NOMO-1 (cell line): ENCODE measurements at regions not wholly inside any gene's neighbourhood (a gene's known extent, or its start where the extent isn't known, plus 50 kb on each side); places are given as distances from the start of the nearest gene placed in this dataset.
A peak's percentile ranks its signal among the peaks of the same experiment; 100 is the strongest.
"Not testable (repeated sequence)": the region's sequence is repeated elsewhere in the genome, so short reads cannot be mapped to it uniquely, and the experiment has no call there.

ENCODE experiments used
- DNase-seq, 2 experiments: peaks; one replicate each; lab custom pipeline; 2025; ENCODE audit not compliant: unreplicated experiment in 2 of 2; lab: John Stamatoyannopoulos, UW

DNA sequence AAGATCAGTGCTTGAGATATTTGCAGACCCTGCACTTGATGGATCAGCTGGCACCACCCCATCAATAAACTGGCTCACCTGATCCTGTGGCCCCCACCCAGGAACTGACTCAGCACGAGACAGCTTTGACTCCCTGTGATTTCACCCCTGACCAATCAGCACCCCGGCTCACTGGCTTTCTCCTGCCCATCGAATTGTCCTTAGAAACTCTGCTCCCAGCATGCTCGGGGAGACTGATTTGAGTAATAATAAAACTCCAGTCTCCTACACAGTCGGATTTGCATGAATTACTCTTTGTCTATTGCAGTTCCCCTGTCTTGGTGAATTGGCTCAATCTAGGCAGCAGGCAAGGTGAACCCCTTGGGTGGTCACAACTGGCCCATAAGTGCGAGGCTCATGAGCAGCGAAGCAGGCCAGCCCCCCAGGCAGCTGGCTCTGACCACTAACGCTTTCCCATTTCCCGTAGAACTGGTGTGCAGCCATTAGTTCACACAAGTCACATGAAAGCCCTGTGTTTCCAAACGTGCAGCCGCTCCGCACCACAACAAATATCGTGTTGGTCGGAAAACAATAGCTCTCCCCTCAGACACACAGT, 79.6 kb downstream of the RSPH3 start:
- no peak for DNase-seq

DNA sequence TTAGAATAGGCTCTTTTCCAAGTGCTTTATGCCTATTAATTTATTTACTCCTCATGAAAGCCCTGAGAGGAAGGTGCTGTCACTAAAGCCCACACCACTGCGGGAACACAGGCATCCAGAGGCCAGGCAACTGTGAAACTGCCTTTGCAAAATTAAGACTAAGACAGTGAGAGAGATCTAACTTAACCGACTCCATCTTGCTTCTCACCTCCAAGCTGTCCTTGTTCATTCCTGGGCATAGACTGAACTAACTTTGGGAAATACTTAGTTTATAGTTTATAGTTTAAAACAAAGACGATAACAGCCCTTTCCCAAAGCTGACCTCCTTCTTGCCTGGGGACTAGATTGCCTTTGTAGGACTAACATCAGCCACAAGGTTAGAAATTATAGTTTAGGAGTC, 80.1 kb downstream of the RSPH3 start:
- DNase-seq: no peak

DNA sequence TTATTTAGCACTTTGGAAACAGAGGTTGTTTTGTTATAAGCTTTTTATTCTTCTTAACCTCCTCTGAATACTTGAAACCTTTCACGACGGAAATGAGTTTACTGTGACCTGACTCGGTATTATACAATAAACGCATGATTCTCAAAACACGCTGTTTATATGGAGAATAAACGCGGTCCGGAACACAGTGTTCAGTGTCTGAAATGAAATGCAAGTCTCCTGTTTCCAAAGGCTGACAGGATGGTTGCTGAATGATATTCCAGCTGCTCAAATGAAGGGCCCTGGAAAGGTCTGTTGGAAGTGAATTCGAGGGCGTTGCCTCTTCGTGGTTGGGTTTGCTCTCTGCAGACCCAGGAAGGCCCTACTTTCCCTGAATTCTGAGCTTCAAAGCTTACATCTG, 83.4 kb downstream of the RSPH3 start:
- no peak for DNase-seq

DNA sequence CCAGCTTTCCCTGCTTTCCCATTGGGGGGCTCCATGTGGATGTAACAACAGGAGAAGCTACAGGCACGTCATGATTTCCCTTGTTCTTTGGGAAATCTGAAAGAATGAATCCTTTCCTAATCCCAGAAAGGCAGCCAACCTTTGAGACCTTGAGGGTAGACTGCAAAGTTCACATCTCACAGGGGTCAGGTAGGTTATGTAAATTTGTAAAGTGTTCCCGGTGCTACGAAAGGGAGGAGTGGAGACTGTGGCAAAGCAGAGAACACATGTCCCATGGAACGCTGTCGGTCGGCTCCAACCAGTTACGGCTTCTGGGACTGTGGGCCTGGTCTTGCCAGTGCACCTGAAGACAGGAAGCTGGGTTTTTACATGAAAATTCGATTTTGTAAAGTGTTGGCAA, 85.1 kb downstream of the RSPH3 start:
- no peak for DNase-seq

DNA sequence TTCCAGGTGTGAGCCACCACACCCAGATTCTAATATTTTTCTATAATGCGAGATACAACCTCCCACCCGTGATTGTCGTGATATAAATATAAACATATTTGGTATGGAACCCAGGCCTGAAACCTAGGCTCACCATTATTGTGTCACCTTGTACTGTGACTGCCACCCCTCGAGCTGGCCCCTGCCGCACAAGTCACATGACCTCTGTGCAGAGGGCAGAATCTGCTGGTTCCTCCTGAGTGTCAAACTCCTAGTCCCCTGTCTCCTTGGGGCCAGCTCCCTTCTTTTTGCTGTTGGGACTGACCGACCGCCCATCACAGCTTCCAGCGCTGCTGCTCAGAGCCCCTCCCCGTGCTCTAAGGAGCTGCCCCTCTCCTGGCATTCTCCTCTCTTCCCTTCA, 86.4 kb downstream of the RSPH3 start:
- peak in 1 of 2 experiments; percentile 23 for DNase-seq

DNA sequence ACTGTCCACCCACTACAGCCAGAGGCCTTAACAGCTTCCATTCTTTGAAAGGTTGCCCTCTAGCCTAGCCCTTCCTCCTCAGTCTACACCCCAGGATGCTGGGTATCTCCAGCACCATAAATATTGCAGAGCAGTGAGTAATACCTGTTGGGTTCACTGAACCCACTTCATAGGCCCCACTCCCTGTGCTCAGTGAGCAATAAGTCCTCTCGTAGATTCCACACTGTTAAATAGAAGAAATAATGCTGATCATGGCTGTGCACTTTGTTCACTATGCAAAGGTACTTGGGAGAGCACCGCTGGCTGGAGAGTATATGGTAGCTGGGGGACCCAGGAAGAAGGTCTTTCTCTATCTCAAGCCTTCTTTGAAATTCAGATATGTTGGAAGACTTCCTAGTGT, 87.3 kb downstream of the RSPH3 start:
- DNase-seq: no peak

DNA sequence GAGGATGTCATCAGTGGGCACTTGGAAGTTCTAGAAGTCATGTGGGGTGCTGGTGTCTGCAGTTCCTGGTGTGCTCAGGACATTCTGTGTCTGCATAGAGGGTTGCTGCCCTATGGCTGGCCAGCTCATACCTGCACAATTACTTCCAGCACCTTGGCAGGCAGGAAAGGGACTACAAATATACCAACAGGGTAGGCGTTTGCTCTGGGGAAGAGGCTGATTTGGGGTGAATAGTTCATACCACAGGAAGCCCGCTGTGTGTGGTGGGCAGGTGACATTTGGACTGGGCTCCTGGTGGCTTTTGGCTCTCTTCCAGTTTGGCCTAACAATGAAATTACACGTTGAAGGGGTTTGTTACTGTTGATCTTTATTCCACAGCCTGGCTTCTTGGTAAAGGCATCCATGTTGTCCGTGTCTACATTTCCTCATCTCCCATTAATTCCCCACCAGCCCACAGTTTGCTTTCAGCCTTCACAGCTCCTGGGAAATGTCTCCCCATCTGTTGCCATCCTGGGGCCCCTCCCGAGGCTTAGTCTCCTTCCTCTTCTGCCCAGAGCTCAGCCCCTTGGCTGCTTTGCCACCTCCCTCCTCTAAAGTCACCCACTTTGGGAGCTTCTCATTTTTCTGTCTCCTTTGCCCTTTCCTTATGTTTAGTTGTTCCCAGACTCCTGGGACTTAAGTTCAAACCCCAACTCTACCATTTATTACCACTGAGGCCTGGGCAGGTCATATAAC, 88.1 kb downstream of the RSPH3 start:
- DNase-seq: peak; percentile 15 to 21

DNA sequence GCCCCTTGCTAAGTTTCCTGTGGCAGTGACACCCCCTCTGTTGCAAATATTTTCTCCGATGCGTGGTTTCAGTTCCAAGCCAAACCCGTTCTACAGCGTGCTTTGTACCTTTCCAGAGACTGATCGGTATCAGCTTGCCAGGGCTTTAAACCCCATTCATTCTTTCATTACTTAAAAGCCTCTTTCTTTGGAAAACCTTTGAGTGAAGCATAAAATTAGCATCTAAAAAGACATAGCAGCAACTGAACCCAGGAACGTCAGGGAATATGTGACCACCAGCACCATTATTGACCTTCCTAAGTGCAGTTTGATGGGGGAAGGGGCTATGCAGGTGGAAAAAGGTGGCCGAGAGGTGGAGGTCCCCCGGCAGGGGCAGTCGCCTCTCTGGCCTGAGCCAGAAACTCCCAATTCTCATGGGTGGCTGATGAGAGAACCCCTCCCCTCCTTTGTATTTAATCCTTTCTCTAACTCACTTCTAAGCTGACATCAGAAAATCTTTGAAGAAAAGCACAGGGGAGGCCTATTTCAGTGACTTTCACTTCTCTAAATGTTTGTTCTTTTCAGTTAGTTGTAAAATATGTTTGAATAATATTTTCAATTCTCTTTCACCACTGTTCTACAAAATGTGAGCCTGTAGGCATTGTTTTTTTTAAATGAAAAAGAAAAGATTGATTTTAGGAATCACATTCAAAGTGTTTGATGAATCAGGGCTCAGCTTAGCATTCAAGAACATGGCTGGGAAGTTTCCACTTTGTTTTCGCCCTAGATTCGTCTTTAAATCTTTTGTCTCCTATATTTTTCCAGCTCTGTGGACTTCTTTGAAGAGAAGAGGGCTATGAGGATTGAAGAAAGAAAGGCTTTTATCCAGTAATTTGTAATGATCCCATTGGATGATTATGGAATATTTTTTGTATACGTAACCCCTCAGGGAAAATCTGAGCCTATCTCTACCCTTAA, 89.2 kb downstream of the RSPH3 start:
- peak; percentile 58 to 89 for DNase-seq

DNA sequence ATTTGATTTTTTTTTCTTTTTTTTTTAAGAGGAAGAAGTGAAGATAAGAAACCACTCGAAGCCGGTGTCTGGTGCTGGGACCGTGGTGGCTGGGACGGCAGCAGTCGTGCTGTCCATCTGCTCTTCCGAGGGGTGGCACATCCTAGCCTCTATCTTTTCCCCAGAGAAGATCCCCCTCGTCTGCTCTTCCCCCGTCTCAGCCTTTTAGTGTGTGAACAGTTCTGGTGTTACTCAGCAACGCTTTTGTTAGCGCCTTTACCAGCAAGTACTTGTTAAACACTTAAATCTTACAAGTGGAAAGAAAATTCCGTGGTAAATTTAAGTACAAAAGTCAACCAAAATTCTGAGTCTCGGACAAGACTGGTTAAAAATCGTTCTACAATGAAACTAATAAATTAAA, 90.1 kb downstream of the RSPH3 start:
- DNase-seq: peak in 1 of 2 experiments; percentile 25

DNA sequence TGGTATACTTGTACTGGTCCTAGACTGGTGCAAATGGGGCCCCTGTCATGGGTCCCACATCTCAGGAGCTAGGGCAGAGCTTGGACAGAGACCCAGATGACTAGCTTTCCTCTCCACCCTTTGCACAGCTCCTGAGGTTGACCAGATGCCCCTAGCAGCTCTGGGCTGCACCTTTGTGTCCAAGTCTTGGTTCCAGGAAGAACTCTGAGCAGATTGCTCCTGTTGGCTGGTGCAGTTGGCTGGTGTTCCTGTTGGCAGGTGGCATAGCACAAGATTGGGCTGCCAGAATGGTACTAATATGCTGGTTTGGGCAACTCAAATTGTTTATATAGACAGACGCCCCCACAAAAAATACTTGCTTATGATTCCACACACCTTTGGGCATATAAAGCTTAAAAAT, 89.4 kb upstream of the EZR start:
- no peak for DNase-seq

DNA sequence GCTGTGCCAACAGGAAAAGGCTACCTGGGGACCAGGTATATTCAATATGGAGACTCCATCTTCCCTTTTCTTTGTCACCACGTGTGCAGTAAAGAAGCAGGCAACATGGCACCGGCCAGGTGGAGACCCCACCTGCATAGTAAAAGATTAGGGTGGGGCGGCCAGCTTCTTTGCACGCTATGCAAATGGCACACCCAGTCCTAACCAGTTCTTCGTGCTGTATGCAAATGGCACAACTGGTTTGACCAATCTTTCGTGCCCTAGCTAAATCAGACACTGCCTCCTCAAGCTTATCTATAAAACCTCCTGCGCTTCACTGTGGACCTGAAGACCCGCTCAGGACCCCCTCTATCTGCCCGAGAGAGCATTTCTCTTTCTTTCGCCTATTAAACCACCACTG, 88.8 kb upstream of the EZR start:
- no peak for DNase-seq

DNA sequence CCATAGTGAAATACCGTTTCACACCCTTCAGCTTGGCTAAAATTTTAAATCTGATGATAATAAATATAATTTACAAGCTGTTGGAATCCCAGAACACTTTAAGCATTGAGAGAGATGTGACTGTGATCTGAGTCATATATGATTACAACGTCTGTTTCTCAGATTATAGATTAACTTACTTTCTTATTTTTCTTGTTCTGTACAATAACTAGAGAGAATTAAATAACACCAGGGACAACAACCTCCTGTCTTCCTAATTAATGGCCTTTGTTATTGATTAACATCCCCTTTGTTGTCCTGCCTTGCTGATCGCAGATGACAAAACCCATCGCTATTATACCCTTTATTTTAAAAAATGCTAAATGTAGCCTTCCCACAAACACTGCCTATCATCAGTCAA, 87.8 kb upstream of the EZR start:
- DNase-seq: no peak

DNA sequence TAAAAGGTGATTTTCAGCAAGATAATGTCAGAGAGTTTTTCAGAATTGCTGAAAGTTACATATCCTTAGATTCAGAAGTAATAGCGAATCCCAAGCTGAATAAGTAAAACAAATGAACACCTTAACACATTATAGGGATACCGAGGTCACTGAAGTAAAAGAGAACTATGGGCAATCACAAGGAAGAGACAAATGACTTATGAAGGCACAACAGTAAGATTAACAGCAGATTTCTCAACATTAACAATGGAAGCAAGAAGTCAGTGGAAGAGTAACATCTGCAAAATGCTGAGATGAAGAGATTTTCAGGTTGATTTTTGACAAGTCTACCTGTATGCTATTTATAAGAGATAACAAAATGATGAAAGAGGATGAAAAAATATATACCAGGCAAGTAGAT, 86.1 kb upstream of the EZR start:
- no peak for DNase-seq

DNA sequence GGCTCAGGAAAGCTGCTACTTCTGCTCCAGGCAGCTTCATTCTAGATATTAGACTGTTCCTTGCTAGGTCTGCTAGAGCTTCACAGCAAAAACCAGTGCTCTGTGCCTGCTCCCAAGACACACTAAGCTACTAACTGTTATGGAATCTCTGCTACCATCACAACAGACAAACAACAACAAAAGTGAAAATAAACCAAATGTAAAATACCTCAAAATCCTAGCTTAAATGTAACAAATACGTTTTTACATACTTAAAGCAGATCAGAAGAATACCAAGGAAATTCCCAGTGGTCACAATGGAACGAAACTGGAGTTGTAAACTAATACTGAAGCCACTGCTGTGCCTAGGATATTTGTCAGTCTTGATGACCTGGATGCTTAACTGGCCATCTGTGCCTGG, 84.6 kb upstream of the EZR start:
- DNase-seq: no peak

DNA sequence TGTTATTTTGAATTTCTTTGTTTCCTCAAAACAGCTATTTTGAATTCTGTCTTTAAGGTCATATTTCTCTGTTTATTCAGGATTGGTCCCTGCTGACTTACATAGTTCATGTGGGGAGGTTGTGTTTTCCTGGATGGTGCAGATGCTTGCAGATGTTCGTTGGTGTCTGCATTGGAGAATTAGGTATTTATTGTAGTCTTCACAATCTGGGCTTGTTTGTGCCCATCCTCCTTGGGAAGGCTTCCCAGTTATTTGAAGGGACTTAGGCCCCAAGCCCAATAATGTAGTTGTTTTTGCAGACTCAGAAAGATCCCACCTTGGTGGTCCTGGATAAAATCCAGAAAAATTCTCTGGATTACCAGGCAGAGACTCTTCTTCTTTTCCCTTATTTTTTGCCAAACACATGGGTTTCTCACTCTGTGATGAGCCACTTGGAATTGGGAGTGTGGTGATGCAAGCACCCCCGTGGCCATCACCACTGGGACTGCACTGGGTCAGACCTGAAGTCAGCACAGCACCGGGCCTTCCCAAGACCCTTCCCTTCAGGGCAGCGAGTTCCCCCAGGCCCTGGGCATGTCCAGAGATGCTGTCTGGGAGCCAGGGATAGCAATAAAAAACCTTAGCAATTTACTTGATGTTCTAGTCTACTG, 81.6 kb upstream of the EZR start:
- no peak for DNase-seq

DNA sequence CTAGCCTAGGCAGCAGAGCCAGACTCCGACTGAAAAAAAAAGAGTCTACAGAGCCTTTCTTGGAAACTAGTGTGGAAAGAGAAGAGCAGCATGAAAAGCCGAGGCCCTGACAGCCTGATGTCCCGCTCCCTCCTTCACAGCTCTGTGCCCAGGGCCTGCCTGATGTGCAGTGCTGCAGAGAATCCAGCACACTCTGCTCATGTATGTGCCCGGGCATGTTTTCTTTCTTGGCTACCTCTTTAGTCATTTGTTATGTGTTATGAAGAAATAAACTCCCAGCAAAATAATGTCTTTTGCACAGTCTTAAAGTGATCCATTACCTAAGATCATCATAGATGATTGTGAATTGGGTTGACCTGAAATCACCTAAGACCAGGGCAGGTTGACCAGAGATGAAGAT, 78.1 kb upstream of the EZR start:
- DNase-seq: no peak

DNA sequence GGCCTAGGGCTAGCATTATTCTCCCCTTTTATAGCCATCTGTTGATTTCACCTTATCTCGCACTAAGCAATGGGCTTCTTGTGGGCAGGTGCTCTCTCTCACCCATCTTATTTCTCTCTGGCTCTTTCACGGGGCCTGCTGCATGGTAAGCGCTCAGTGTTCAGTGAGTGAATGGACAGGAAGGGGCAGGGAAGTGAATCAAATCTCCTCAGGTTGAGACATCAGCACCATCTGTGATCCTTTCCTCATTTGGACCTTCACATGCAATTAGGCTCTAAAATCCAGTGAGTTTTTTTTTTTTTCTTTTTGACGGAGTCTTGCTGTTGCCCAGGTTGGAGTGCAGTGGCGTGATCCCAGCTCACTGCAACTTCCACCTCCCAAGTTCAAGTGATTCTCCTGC, 76.5 kb upstream of the EZR start:
- no peak for DNase-seq

DNA sequence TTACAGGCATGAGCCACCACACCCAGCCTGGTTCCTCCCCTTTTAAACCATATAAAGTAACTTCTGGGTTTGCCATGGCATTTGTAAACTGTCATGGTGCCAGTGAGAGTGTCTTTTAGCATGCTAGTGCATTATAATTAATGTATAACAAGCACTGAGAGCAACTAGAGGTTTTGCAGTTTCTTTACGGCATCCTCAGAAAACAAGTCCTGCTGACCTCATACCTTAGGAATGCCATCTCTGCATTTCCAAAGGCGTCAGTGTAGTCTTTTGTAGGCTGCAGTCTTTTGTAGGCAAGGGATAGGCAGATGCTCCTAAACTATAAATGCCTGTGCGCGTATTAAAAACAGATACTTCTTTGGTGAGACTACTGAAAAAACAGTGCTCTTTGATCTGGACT, 75.0 kb upstream of the EZR start:
- DNase-seq: no peak

DNA sequence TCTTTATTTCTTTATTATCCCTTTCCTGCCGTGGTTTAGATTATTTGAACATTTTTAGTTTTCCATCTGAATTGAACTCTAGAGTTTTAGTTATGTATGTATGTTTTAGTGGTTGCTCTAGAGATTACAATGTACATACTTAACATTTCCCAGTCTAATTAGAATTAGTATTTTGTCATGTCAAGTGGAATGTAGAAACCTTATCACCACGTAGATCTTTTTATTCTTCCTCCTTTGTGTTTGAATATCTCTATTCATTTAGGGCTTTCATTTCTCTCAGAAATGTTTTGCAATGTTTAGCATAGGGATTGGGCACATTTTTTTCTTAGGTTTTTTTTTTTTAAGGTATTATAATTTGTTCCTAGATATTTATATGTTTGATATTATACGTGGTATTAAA, 73.1 kb upstream of the EZR start:
- DNase-seq: no peak

DNA sequence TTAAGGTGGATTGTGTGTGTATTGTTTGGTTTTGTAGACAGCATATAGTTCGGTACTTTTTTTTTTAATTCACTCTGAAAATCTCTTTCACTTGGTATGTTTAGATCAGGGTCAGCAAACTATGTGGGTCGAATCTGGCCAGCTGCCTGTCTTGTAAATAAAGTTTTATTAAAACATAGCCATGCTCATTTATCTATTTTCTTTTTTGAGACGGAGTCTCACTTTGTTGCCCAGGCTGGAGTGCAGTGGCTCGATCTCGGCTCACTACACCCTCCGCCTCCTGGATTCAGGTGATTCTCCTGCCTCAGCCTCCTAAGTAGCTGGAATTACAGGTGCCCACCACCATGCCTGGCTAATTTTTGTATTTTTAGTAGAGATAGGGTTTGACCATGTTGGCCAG, 72.4 kb upstream of the EZR start:
- DNase-seq: not testable (repeated sequence)

DNA sequence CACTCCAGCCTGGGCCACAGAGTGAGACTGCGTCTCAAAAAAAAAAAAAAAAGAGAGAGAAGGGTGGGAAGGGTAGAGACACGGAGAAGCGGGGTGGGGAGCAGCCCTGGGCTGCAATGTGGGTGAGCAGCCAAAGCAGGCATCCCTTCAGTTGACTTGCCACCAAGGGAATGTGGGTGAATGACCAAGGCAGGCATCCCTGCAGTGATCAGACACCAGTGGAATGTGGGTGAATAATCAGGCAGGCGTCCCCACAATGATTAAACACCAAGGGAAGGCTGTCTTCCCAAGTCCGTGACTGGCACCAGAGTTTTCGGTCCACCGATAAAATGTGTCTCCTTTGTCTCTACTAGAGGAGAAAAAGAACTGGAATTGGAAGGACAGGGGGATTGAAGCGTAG, 69.0 kb upstream of the EZR start:
- DNase-seq: not testable (repeated sequence)
